ENCODE measurements at regions not wholly inside any gene's neighbourhood (a gene's known extent, or its start where the extent isn't known, plus 50 kb on each side); places are given as distances from the start of the nearest gene placed in this dataset.

GRCh38 chrX:2581296-2581695 is 80.5 kb upstream of the DHRSX start:
- H3K27me3 Mint-ChIP-seq: peaks cover 51% of the 10 kb centered on the region
- DNase-seq (no peak), ATAC-seq (ENCODE audit: low read depth) (no peak)
- H3K4me1 Mint-ChIP-seq: peaks cover 22% of the 10 kb centered on the region
- Histone ChIP-seq H3K27ac (ENCODE audit: low read length in 2 of 2) (no peak overlapping the region), H3K27me3 (replicated peaks in 1 of 4; ENCODE audit: control extremely low read depth in 1 of 4, control insufficient read depth in 3 of 4, insufficient read depth in 4 of 4, low read length in 3 of 4) (peaks cover 0 to 52% (median 25%) of the 10 kb centered on the region in 4 experiments), H3K36me3 (replicated peaks in 1 of 2; ENCODE audit: control extremely low read depth in 1 of 2, control insufficient read depth in 1 of 2, extremely low read depth in 1 of 2, insufficient read depth in 2 of 2, low read length in 1 of 2) (no peaks in the 10 kb centered on the region), H2AFZ (ENCODE audit: insufficient read depth, low read depth, low read length, poor library complexity, severe bottlenecking) (no peak overlapping the region), H3K4me3 (ENCODE audit: control extremely low read depth in 1 of 5, extremely low read depth in 1 of 5, insufficient read depth in 1 of 5, low read depth in 2 of 5, low read length in 4 of 5) (no peak overlapping the region), H3K9me3 (ENCODE audit: control extremely low read depth in 1 of 3, control insufficient read depth in 2 of 3, insufficient read depth in 1 of 3, low read length in 2 of 3) (no peaks in the 10 kb centered on the region), H3K79me2 (ENCODE audit: control insufficient read depth, insufficient read depth, low read length) (no peaks in the 10 kb centered on the region), H3K9ac (ENCODE audit: low read length) (no peak overlapping the region), H3K4me1 (ENCODE audit: control insufficient read depth in 2 of 2, insufficient read depth in 2 of 2, low read length in 2 of 2) (peaks cover 15 to 19% of the 10 kb centered on the region in 2 donors), H4K20me1 (ENCODE audit: control insufficient read depth, insufficient read depth, low read length, poor library complexity, severe bottlenecking) (no peaks in the 10 kb centered on the region), H3K4me2 (replicated peaks; ENCODE audit: low read depth, low read length, poor library complexity, severe bottlenecking) (no peak overlapping the region)
- no peak overlapping the region for H3K27ac Mint-ChIP-seq
- no peaks in the 10 kb centered on the region for H3K9me3 Mint-ChIP-seq (ENCODE audit: insufficient read depth)
- intact Hi-C loops (cut with micrococcal nuclease): no loop called here
- no peak for TF ChIP-seq EZH2 (IDR thresholded peaks at IDR 0.05; ENCODE audit: borderline replicate concordance, insufficient read depth, low read depth, low read length, poor library complexity, severe bottlenecking)
- TF ChIP-seq, protein P1, sequence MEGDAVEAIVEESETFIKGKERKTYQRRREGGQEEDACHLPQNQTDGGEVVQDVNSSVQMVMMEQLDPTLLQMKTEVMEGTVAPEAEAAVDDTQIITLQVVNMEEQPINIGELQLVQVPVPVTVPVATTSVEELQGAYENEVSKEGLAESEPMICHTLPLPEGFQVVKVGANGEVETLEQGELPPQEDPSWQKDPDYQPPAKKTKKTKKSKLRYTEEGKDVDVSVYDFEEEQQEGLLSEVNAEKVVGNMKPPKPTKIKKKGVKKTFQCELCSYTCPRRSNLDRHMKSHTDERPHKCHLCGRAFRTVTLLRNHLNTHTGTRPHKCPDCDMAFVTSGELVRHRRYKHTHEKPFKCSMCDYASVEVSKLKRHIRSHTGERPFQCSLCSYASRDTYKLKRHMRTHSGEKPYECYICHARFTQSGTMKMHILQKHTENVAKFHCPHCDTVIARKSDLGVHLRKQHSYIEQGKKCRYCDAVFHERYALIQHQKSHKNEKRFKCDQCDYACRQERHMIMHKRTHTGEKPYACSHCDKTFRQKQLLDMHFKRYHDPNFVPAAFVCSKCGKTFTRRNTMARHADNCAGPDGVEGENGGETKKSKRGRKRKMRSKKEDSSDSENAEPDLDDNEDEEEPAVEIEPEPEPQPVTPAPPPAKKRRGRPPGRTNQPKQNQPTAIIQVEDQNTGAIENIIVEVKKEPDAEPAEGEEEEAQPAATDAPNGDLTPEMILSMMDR (IDR thresholded peaks at IDR 0.05): no peak
- POLR2A ChIA-PET: no interaction called here
- no peak overlapping the region for H3K4me3 Mint-ChIP-seq
- CTCF ChIA-PET: no interaction called here
- WGBS (ENCODE audit: insufficient coverage): 94% methylated on average over 4 of the region's 4 CpGs

GRCh38 chrX:2578864-2579263 is 78.1 kb upstream of the DHRSX start:
- Histone ChIP-seq H3K4me3 (ENCODE audit: control extremely low read depth in 1 of 5, extremely low read depth in 1 of 5, insufficient read depth in 1 of 5, low read depth in 2 of 5, low read length in 4 of 5) (no peak overlapping the region), H3K9me3 (ENCODE audit: control extremely low read depth in 1 of 3, control insufficient read depth in 2 of 3, insufficient read depth in 1 of 3, low read length in 2 of 3) (no peaks in the 10 kb centered on the region), H3K9ac (ENCODE audit: low read length) (no peak overlapping the region), H3K4me1 (ENCODE audit: control insufficient read depth in 2 of 2, insufficient read depth in 2 of 2, low read length in 2 of 2) (peaks cover 14 to 19% of the 10 kb centered on the region in 2 donors), H3K27me3 (replicated peaks in 1 of 4; ENCODE audit: control extremely low read depth in 1 of 4, control insufficient read depth in 3 of 4, insufficient read depth in 4 of 4, low read length in 3 of 4) (peaks cover 0 to 40% (median 23%) of the 10 kb centered on the region in 4 experiments), H4K20me1 (ENCODE audit: control insufficient read depth, insufficient read depth, low read length, poor library complexity, severe bottlenecking) (no peaks in the 10 kb centered on the region), H3K79me2 (ENCODE audit: control insufficient read depth, insufficient read depth, low read length) (no peaks in the 10 kb centered on the region), H2AFZ (ENCODE audit: insufficient read depth, low read depth, low read length, poor library complexity, severe bottlenecking) (no peak overlapping the region), H3K27ac (ENCODE audit: low read length in 2 of 2) (no peak overlapping the region), H3K36me3 (replicated peaks in 1 of 2; ENCODE audit: control extremely low read depth in 1 of 2, control insufficient read depth in 1 of 2, extremely low read depth in 1 of 2, insufficient read depth in 2 of 2, low read length in 1 of 2) (no peaks in the 10 kb centered on the region), H3K4me2 (replicated peaks; ENCODE audit: low read depth, low read length, poor library complexity, severe bottlenecking) (no peak overlapping the region)
- peaks cover 18% of the 10 kb centered on the region for H3K4me1 Mint-ChIP-seq
- H3K27ac Mint-ChIP-seq: no peak overlapping the region
- WGBS (ENCODE audit: insufficient coverage): 3% methylated on average over 10 of the region's 12 CpGs
- POLR2A ChIA-PET: no interaction called here
- CTCF ChIA-PET: no interaction called here
- no peak for TF ChIP-seq EZH2 (IDR thresholded peaks at IDR 0.05; ENCODE audit: borderline replicate concordance, insufficient read depth, low read depth, low read length, poor library complexity, severe bottlenecking)
- TF ChIP-seq, protein P1 (IDR thresholded peaks at IDR 0.05): no peak
- H3K27me3 Mint-ChIP-seq: peaks cover 44% of the 10 kb centered on the region
- no peak for ATAC-seq (ENCODE audit: low read depth)
- intact Hi-C loops (cut with micrococcal nuclease): no loop called here
- H3K9me3 Mint-ChIP-seq (ENCODE audit: insufficient read depth): no peaks in the 10 kb centered on the region
- H3K4me3 Mint-ChIP-seq: no peak overlapping the region
- no peak for DNase-seq
